ENCODE measurements at regions not wholly inside any gene's neighbourhood (a gene's known extent, or its start where the extent isn't known, plus 50 kb on each side); places are given as distances from the start of the nearest gene placed in this dataset.

GRCh38 chr5:159700016-159700415 is 216.3 kb upstream of the ADRA1B start:
- RAD21 ChIA-PET (ENCODE audit: unreplicated experiment): no interaction called here
- DNase-seq (ENCODE audit: low read depth, low spot score) (no peak), FAIRE-seq (no peak)

More at GRCh38 chr5:159700016-159700415, 216.3 kb upstream of the ADRA1B start:
- CTCF ChIA-PET: no interaction called here
- Histone ChIP-seq H3K9ac (ENCODE audit: control insufficient read depth, insufficient read depth, low read length) (no peak overlapping the region), H3K79me2 (ENCODE audit: control insufficient read depth, insufficient read depth, low read length) (no peaks in the 10 kb centered on the region), H3K9me3 (replicated peaks; ENCODE audit: control insufficient read depth, insufficient read depth, low read length) (no peaks in the 10 kb centered on the region), H2AFZ (ENCODE audit: control insufficient read depth, low read depth, low read length) (no peak overlapping the region), H3K36me3 (ENCODE audit: control insufficient read depth in 2 of 2, insufficient read depth in 2 of 2, low read length in 1 of 2) (no peaks in the 10 kb centered on the region), H3K4me3 (no peak overlapping the region), H4K20me1 (ENCODE audit: control insufficient read depth, insufficient read depth) (no peaks in the 10 kb centered on the region), H3K4me1 (ENCODE audit: control insufficient read depth, insufficient read depth, low read length) (no peaks in the 10 kb centered on the region), H3K27ac (ENCODE audit: control insufficient read depth, insufficient read depth) (no peak overlapping the region), H3K4me2 (ENCODE audit: control insufficient read depth, insufficient read depth) (no peak overlapping the region), H3K27me3 (replicated peaks in 1 of 2; ENCODE audit: control insufficient read depth in 2 of 2, insufficient read depth in 2 of 2, low read length in 1 of 2) (no peaks in the 10 kb centered on the region)
- SMC1A ChIA-PET (ENCODE audit: uncharacterized antibody, unreplicated experiment): interaction anchor here (1.0 kb wide), 1 partner anchor 19 kb away, joined by 3 read pairs; no protein-coding TSS in a partner anchor
- POLR2A ChIA-PET: no interaction called here
- in situ Hi-C loops (cut with MboI): no loop called here
- no peak for ATAC-seq
- intact Hi-C loops (cut with micrococcal nuclease; ENCODE audit: unreplicated experiment): no loop called here
- BruUV-seq (replicated peaks): no TSS peak
- no peak for TF ChIP-seq SP1 (IDR thresholded peaks at IDR 0.05; ENCODE audit: low read depth, low read length)
- TF ChIP-seq TBL1XR1 (IDR thresholded peaks at IDR 0.05; ENCODE audit: low read depth, low read length): no peak
- no peak for TF ChIP-seq EGR1 (IDR thresholded peaks at IDR 0.05; ENCODE audit: borderline replicate concordance in 1 of 2, low read depth in 2 of 2, low read length in 2 of 2)
- no peak for TF ChIP-seq SMC3 (IDR thresholded peaks at IDR 0.05; ENCODE audit: borderline replicate concordance, low read length)
- no peak for TF ChIP-seq ATF2 (IDR thresholded peaks at IDR 0.05; ENCODE audit: low read length)
- TF ChIP-seq, protein P1, sequence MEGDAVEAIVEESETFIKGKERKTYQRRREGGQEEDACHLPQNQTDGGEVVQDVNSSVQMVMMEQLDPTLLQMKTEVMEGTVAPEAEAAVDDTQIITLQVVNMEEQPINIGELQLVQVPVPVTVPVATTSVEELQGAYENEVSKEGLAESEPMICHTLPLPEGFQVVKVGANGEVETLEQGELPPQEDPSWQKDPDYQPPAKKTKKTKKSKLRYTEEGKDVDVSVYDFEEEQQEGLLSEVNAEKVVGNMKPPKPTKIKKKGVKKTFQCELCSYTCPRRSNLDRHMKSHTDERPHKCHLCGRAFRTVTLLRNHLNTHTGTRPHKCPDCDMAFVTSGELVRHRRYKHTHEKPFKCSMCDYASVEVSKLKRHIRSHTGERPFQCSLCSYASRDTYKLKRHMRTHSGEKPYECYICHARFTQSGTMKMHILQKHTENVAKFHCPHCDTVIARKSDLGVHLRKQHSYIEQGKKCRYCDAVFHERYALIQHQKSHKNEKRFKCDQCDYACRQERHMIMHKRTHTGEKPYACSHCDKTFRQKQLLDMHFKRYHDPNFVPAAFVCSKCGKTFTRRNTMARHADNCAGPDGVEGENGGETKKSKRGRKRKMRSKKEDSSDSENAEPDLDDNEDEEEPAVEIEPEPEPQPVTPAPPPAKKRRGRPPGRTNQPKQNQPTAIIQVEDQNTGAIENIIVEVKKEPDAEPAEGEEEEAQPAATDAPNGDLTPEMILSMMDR (IDR thresholded peaks at IDR 0.05 in 2 of 3, conservative IDR thresholded peaks at IDR 0.05 in 1 of 3; ENCODE audit: control insufficient read depth in 2 of 3, extremely low read depth in 1 of 3, insufficient read depth in 1 of 3, low read depth in 3 of 3, low read length in 3 of 3): no peak
- no peak for TF ChIP-seq E2F4 (IDR thresholded peaks at IDR 0.05; ENCODE audit: low read depth, low read length)
- TF ChIP-seq HDAC2 (IDR thresholded peaks at IDR 0.05): no peak
- TF ChIP-seq ZNF217 (IDR thresholded peaks at IDR 0.05): no peak
- no peak for TF ChIP-seq RUNX3 (IDR thresholded peaks at IDR 0.05; ENCODE audit: low read length)
- TF ChIP-seq RFX5 (IDR thresholded peaks at IDR 0.05; ENCODE audit: low read depth, low read length): no peak
- TF ChIP-seq ZSCAN29 (IDR thresholded peaks at IDR 0.05): no peak
- TF ChIP-seq MEF2A (IDR thresholded peaks at IDR 0.05; ENCODE audit: insufficient read depth, low read depth, low read length): no peak
- no peak for TF ChIP-seq KAT2A (conservative IDR thresholded peaks at IDR 0.05; ENCODE audit: control insufficient read depth, low read depth, low read length)
- no peak for TF ChIP-seq CBFB (IDR thresholded peaks at IDR 0.05; ENCODE audit: low read depth)
- TF ChIP-seq TCF3 (IDR thresholded peaks at IDR 0.05; ENCODE audit: borderline replicate concordance, insufficient read depth, low read depth, low read length): no peak
- TF ChIP-seq ZNF687 (IDR thresholded peaks at IDR 0.05): no peak
- no peak for TF ChIP-seq SREBF1 (IDR thresholded peaks at IDR 0.05; ENCODE audit: low read length)

Data from GM12878 (cell line).